ENCODE measurements at regions not wholly inside any gene's neighbourhood (a gene's known extent, or its start where the extent isn't known, plus 50 kb on each side); places are given as distances from the start of the nearest gene placed in this dataset.

DNA sequence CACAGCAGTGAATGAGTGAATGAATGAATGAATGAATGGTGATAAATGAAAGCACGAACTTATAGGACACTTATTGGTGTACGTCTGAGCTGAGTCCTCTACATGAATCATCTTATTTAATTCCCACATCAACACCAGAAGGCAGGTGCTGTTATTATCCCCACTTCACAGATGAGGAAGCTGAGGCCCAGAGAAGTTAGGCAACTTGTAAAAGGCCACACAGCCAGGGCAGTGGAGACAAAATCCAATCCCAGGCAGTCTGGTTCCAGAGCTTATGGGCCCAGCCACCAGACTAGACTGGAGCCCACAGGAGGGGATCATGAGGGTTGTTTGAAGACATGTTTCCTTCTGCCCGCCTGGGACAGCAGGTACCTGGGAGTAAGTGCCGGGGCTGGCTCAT lies 364.0 kb downstream of the MN1 start:
- DNase-seq = no peak

DNA sequence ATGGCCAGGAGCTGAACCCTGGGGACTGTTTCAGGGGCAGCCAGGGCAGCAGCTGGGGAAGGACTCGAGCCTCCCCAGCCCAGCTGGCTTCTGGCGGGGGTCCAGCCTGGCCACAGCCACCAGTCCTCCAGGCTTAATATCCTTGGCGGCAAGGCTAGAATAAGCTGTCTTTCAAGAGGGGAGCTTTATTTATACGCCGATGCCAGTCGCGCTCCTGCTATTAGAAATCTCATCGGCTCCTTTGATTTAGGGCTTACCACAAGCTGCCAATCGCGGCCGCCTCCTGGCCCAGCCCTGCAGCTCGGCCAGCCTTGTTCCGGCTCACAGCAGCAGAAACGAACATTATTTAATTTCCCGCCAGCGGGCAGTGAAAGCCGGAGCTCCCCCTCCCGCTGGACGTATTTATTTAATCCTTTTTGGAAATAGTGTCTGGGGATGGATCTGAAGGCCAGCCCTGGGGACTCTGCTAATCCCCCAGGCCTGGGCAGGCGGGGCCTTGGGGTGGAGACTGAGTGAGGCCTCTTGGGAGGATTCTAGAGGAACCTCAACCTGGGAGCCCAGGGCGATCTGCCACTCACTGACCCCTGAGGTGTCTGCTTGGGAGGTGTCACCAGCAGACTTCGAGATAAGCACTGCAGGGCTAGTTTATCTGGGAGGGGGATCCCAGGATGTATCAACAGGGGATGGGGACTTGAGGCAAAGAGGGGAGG lies 363.1 kb downstream of the MN1 start:
- no peak for DNase-seq

DNA sequence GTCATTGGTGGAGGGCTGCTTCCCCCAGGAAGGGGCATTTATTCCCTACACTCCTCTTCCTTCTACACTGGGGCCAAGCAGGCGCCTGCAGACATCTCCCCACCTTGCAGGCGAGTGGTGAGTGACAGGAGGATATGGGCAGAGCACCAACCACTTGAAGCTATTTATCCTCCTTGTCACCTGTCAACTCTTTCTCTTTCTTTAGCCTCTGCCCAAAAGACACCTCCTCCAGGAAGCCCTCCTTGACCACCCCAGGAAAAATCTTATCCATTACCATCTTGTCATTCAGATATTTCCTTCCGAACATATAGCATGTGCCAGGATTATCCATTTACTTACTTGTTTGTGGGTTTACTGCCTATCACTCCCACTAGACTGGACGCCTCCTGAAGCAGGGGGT lies 362.4 kb downstream of the MN1 start:
- no peak for DNase-seq

GRCh38 chr22:27440304-27440865 lies 361.2 kb downstream of the MN1 start:
- no peak for DNase-seq

- DNase-seq = no peak
These were observed 359.7 kb downstream of the MN1 start for GRCh38 chr22:27441706-27442475.

- DNase-seq = no peak
These were observed 358.2 kb downstream of the MN1 start for GRCh38 chr22:27443306-27443705.

GRCh38 chr22:27445881-27446280 lies 355.7 kb downstream of the MN1 start:
- DNase-seq = no peak

DNA sequence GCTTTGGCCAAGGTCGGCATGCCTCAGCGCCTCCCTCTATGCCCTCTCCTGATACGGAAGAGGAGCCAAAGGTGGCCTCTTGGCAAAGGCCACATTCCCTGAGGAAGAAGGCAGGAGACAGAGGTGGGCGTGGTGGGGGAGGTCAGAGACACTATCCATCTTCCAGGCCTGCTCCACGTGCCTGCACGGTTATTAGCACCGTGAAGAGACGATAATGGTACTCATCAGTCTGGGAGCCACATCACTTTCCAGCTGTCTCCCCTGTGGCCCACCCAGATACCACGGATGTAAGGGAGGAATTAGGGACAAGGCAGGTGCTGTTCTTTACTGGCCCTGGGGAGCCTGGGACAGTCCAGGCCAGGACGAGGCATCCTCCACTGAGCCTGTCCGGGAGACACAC lies 354.3 kb downstream of the MN1 start:
- DNase-seq = no peak

GRCh38 chr22:27450448-27450847 lies 351.1 kb downstream of the MN1 start:
- no peak for DNase-seq

- DNase-seq = no peak
These were observed 349.3 kb downstream of the MN1 start for GRCh38 chr22:27452245-27452644.

DNA sequence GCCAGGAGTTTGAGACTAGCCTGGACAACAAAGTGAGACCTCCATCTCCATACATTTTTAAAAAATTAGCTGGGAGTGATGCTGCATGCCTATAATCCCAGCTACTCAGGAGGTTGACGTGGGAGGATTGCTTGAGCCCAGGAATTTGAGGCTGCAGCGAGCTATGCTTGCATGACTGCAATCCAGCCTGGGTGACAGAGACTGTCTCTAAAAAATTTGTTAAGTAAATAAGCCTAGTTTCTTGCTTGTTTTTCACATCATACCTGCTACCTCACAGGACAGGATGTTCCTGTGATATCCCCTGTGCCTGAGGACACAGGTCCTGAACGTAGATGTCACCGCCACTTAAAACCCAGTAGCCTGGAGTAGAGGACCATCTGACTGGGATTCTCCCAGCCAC lies 348.6 kb downstream of the MN1 start:
- no peak for DNase-seq

DNA sequence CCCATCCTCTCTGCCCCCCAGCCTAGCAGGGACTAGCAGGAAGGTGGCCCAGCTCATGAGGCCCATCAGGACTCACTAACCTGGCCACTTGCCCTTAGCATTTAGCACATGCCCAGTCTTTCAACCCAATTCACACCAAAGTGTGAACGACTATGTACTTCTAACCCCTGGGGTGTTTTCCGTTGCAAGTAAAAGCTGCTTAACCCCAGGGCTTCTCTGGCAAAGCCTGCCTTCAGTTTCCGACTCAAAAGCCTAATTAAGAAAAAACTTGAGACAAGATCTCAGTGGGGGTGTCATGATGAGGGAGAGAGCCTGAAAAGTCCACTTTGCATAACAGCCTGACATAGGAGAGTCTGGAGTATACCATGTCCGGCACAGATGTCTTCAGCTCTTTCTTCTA lies 347.8 kb downstream of the MN1 start:
- DNase-seq = no peak

DNA sequence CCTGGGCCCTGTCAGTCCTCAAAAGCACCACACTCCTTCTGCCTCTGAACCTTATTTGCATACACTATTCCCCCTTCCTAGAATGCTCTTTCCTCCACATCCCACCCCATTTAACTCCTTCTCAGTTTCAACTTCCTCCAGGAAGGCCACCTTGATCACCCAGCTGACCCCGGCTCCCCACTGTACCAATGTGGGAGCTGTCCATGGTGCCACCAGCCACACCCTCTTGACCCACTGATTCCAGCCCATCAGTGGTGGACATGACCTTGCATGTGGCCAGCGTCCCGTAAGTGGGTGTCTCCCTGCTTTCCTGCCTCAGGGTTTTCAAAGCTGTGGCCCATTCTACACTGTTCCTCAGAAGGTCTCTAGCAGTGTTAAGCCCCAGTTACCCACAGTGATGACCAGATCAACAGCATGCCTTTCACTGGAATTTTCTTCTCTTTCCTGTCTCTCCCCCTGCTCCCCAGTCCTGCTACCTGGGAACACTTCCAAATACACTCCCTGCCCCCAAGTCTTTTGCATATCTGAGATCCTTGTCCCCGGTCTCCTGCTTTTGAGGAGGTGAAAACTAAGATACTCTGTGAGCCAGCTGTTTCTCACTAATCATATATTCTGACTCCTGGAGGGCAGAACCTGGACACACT lies 346.6 kb downstream of the MN1 start:
- no peak for DNase-seq

- no peak for DNase-seq
These were observed 346.0 kb downstream of the MN1 start for GRCh38 chr22:27455526-27455925.

GRCh38 chr22:27456696-27457503 lies 344.7 kb downstream of the MN1 start:
- no peak for DNase-seq

- no peak for DNase-seq
These were observed 341.6 kb downstream of the MN1 start for GRCh38 chr22:27459999-27460398.

DNA sequence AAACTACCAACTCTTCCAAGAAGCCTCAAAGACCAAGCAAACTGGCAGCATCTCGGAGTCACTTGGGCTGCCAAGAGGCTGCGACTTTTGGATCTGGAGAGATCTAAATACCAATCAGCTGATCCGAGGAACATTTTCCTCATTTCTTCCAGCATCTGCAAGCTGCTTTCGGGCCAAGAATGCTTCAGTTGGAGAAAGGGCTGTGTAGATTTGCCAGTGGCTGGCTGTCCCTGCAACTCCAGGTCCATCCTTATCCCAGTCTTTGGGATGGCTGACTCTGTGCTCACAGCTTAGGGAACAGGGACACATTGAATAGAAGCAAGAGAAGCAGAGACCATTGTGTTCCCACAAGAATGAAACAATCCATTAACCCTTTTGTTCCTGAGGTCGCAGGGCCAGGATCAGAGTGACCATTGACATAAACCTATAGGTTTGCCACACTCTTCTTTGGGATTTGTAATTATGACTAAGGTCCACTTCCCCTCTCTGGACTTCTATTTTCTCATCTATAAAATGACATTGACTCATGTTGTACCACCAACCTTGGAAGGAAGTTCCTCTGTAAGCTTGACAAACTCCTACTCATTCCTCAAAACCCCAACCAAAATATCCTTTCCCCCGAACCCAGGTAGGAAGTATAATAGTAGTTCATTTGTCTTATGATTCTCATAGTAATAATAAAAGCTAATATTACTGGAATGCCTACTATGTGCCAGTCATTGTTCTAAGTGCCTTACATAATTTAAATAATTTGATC lies 340.8 kb downstream of the MN1 start:
- DNase-seq = no peak

DNA sequence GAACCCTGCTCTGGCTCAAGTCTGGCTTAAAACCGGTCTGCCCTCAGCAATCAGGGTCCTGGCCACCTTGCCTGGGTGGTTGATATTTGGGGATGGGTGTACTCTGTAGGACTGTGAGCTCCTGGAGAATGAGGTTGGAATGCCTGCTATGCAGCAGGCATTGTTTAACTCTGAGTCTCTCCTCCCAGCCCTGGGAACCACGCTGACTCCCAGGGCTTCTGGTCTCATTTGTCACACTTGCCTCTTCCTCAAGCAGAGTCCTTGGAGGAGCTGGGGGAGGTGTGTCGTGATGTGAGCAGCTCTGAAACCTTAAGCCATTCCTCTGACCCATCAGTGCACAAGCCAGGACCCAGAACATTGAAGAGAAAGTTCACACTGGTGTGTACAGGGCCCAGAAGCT lies 340.1 kb downstream of the MN1 start:
- no peak for DNase-seq

DNA sequence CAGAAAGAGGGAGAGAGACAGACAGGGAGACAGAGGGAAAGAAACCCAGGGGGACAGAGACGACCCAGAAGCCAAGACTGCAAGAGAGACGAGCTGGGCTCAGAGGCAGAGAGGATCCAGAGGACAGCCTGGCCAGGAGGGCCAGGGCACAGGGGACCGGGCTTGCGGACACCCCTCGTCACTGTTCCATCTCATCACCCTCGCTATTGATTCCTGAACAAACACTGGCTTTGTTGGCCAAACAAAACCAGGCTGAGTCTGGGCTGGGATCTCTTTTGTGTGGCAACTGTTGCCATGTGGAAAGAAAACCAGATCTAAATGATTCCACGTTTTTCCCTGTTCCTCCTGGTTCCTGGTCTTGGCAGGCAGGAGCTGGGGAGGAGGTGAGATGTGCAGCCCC lies 339.4 kb downstream of the MN1 start:
- no peak for DNase-seq

DNA sequence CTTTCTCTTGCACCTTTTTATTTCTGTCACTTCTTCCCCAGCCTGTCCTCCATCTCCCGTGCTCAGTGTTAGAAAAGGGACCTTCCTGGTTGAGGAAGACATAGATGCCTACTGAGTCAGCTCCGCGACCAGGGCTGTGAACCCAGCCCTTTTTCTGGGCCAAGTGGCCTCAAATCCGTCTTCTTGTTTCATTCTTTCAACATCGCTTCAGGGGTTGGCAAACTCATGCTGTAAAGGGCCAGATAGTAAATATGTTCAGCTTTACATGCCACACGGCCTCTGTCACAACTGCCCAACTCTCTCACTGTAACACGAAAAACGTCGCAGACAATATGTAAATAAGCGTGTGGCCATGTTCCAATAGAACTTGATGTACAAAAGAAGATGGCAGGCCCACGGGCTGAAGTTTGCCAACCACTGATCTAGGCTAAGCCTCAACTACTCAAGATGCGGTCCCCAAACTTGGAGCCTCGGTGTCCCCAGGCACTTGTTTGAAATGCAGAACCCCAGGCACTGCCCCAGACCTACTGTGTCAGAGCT lies 338.4 kb downstream of the MN1 start:
- no peak for DNase-seq

- DNase-seq = no peak
These were observed 335.3 kb downstream of the MN1 start for GRCh38 chr22:27466229-27466628.
